ENCODE measurements at regions not wholly inside any gene's neighbourhood (a gene's known extent, or its start where the extent isn't known, plus 50 kb on each side); places are given as distances from the start of the nearest gene placed in this dataset.
"Not testable (repeated sequence)": the region's sequence is repeated elsewhere in the genome, so short reads cannot be mapped to it uniquely, and the experiment has no call there.

- not testable (repeated sequence) for H3K9me3 ChIP-seq (ENCODE audit: control insufficient read depth in 5 of 5, low read length in 5 of 5); H3K4me1 ChIP-seq (ENCODE audit: control insufficient read depth in 5 of 5, insufficient read depth in 5 of 5, low read length in 5 of 5); H3K4me3 ChIP-seq (ENCODE audit: low read depth in 1 of 5, low read length in 5 of 5); H3K27me3 ChIP-seq (ENCODE audit: control insufficient read depth in 5 of 5, insufficient read depth in 4 of 5, low read length in 5 of 5); H3K36me3 ChIP-seq (ENCODE audit: control insufficient read depth in 5 of 5, insufficient read depth in 5 of 5, low read length in 5 of 5); H3K27ac ChIP-seq (ENCODE audit: low read depth, low read length); H3K9ac ChIP-seq (ENCODE audit: low read length in 5 of 5)
Measured at GRCh38 chr2:62630206-62630605, 75.3 kb upstream of the EHBP1 start.

- H3K4me1 ChIP-seq (ENCODE audit: control insufficient read depth in 5 of 5, insufficient read depth in 5 of 5, low read length in 5 of 5); H3K27ac ChIP-seq (ENCODE audit: low read depth, low read length); H3K36me3 ChIP-seq (ENCODE audit: control insufficient read depth in 5 of 5, insufficient read depth in 5 of 5, low read length in 5 of 5); H3K4me3 ChIP-seq (ENCODE audit: low read depth in 1 of 5, low read length in 5 of 5); H3K27me3 ChIP-seq (ENCODE audit: control insufficient read depth in 5 of 5, insufficient read depth in 4 of 5, low read length in 5 of 5); H3K9me3 ChIP-seq (ENCODE audit: control insufficient read depth in 5 of 5, low read length in 5 of 5); H3K9ac ChIP-seq (ENCODE audit: low read length in 5 of 5): not testable (repeated sequence)
Measured at GRCh38 chr2:62629310-62629709, 76.2 kb upstream of the EHBP1 start.

DNA sequence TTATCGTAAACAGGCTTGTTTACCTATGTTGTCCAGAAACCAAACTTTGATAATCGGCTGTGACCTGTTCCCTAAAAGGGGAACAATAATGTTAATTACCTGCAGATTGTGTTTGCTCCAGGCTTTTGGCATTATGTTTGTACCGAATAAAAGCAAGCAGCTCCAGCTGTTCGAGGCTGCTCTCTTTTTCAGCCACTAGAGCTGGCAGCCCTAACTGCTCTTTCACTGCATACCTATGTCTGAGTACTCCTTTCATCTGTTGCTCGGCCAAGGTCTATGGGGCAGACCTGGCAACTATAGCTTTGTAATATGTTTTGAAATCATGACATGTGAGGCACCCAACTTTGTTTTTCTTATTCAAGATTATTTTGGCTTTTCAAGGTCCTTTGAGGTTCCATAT, 77.8 kb upstream of the EHBP1 start:
- Histone ChIP-seq H3K27me3 (ENCODE audit: control insufficient read depth in 5 of 5, insufficient read depth in 4 of 5, low read length in 5 of 5) (no peaks in the 10 kb centered on the region), H3K9ac (ENCODE audit: low read length in 5 of 5) (no peak overlapping the region), H3K4me1 (ENCODE audit: control insufficient read depth in 5 of 5, insufficient read depth in 5 of 5, low read length in 5 of 5) (no peaks in the 10 kb centered on the region), H3K27ac (ENCODE audit: low read depth, low read length) (no peak overlapping the region), H3K4me3 (ENCODE audit: low read depth in 1 of 5, low read length in 5 of 5) (no peak overlapping the region), H3K9me3 (ENCODE audit: control insufficient read depth in 5 of 5, low read length in 5 of 5) (no peaks in the 10 kb centered on the region), H3K36me3 (ENCODE audit: control insufficient read depth in 5 of 5, insufficient read depth in 5 of 5, low read length in 5 of 5) (no peaks in the 10 kb centered on the region)

GRCh38 chr2:62624855-62625254, 80.7 kb upstream of the EHBP1 start:
- no peaks in the 10 kb centered on the region for H3K4me1 ChIP-seq (ENCODE audit: control insufficient read depth in 5 of 5, insufficient read depth in 5 of 5, low read length in 5 of 5)
- H3K4me3 ChIP-seq (ENCODE audit: low read depth in 1 of 5, low read length in 5 of 5), result no peak overlapping the region
- no peak overlapping the region for H3K27ac ChIP-seq (ENCODE audit: low read depth, low read length)
- H3K36me3 ChIP-seq (ENCODE audit: control insufficient read depth in 5 of 5, insufficient read depth in 5 of 5, low read length in 5 of 5), result no peaks in the 10 kb centered on the region
- no peak overlapping the region for H3K9ac ChIP-seq (ENCODE audit: low read length in 5 of 5)
- H3K27me3 ChIP-seq (ENCODE audit: control insufficient read depth in 5 of 5, insufficient read depth in 4 of 5, low read length in 5 of 5), result no peaks in the 10 kb centered on the region
- H3K9me3 ChIP-seq (ENCODE audit: control insufficient read depth in 5 of 5, low read length in 5 of 5), result peaks cover 0 to 3% (median 0%) of the 10 kb centered on the region in 5 donors

GRCh38 chr2:62616486-62616885, 89.0 kb upstream of the EHBP1 start:
- H3K9ac ChIP-seq (ENCODE audit: low read length in 5 of 5); H3K27me3 ChIP-seq (ENCODE audit: control insufficient read depth in 5 of 5, insufficient read depth in 4 of 5, low read length in 5 of 5); H3K4me3 ChIP-seq (ENCODE audit: low read depth in 1 of 5, low read length in 5 of 5); H3K36me3 ChIP-seq (ENCODE audit: control insufficient read depth in 5 of 5, insufficient read depth in 5 of 5, low read length in 5 of 5); H3K27ac ChIP-seq (ENCODE audit: low read depth, low read length); H3K9me3 ChIP-seq (ENCODE audit: control insufficient read depth in 5 of 5, low read length in 5 of 5); H3K4me1 ChIP-seq (ENCODE audit: control insufficient read depth in 5 of 5, insufficient read depth in 5 of 5, low read length in 5 of 5): not testable (repeated sequence)

- Histone ChIP-seq H3K9ac (ENCODE audit: low read length in 5 of 5) (no peak overlapping the region), H3K4me1 (ENCODE audit: control insufficient read depth in 5 of 5, insufficient read depth in 5 of 5, low read length in 5 of 5) (peaks cover 0 to 6% (median 0%) of the 10 kb centered on the region in 5 donors), H3K4me3 (ENCODE audit: low read depth in 1 of 5, low read length in 5 of 5) (no peak overlapping the region), H3K27me3 (ENCODE audit: control insufficient read depth in 5 of 5, insufficient read depth in 4 of 5, low read length in 5 of 5) (no peaks in the 10 kb centered on the region), H3K27ac (ENCODE audit: low read depth, low read length) (no peak overlapping the region), H3K9me3 (ENCODE audit: control insufficient read depth in 5 of 5, low read length in 5 of 5) (no peaks in the 10 kb centered on the region), H3K36me3 (ENCODE audit: control insufficient read depth in 5 of 5, insufficient read depth in 5 of 5, low read length in 5 of 5) (no peaks in the 10 kb centered on the region)
Measured at GRCh38 chr2:62611854-62612253, 93.7 kb upstream of the EHBP1 start.

GRCh38 chr2:62605471-62605870, 99.5 kb upstream of the TMEM17 start:
- H3K4me1 ChIP-seq (ENCODE audit: control insufficient read depth in 5 of 5, insufficient read depth in 5 of 5, low read length in 5 of 5); H3K27ac ChIP-seq (ENCODE audit: low read depth, low read length); H3K9ac ChIP-seq (ENCODE audit: low read length in 5 of 5); H3K9me3 ChIP-seq (ENCODE audit: control insufficient read depth in 5 of 5, low read length in 5 of 5); H3K36me3 ChIP-seq (ENCODE audit: control insufficient read depth in 5 of 5, insufficient read depth in 5 of 5, low read length in 5 of 5); H3K27me3 ChIP-seq (ENCODE audit: control insufficient read depth in 5 of 5, insufficient read depth in 4 of 5, low read length in 5 of 5); H3K4me3 ChIP-seq (ENCODE audit: low read depth in 1 of 5, low read length in 5 of 5): not testable (repeated sequence)

DNA sequence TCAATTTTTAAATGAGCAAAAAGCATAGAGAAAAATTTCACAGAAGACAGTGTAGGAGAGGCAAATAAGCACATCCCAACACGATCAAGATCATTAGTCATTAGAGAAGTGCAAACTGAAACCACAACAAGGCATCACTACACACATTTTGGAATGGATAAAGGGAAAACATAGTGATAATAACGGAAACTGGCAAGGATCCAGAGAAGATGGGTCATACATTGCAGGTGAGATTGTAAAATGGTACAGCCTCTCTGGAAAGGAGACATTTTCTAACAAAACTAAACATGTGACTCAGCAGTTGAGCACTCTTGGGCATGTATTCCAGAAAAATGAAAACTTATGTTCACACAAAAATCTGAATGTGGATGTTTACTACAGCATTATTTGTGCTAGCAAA, 98.3 kb upstream of the TMEM17 start:
- no peaks in the 10 kb centered on the region for H3K4me1 ChIP-seq (ENCODE audit: control insufficient read depth in 5 of 5, insufficient read depth in 5 of 5, low read length in 5 of 5)
- H3K9ac ChIP-seq (ENCODE audit: low read length in 5 of 5), result no peak overlapping the region
- H3K9me3 ChIP-seq (ENCODE audit: control insufficient read depth in 5 of 5, low read length in 5 of 5), result peaks cover 0 to 4% (median 0%) of the 10 kb centered on the region in 5 donors
- no peaks in the 10 kb centered on the region for H3K27me3 ChIP-seq (ENCODE audit: control insufficient read depth in 5 of 5, insufficient read depth in 4 of 5, low read length in 5 of 5)
- H3K36me3 ChIP-seq (ENCODE audit: control insufficient read depth in 5 of 5, insufficient read depth in 5 of 5, low read length in 5 of 5), result no peaks in the 10 kb centered on the region
- H3K4me3 ChIP-seq (ENCODE audit: low read depth in 1 of 5, low read length in 5 of 5), result no peak overlapping the region
- H3K27ac ChIP-seq (ENCODE audit: low read depth, low read length), result no peak overlapping the region

DNA sequence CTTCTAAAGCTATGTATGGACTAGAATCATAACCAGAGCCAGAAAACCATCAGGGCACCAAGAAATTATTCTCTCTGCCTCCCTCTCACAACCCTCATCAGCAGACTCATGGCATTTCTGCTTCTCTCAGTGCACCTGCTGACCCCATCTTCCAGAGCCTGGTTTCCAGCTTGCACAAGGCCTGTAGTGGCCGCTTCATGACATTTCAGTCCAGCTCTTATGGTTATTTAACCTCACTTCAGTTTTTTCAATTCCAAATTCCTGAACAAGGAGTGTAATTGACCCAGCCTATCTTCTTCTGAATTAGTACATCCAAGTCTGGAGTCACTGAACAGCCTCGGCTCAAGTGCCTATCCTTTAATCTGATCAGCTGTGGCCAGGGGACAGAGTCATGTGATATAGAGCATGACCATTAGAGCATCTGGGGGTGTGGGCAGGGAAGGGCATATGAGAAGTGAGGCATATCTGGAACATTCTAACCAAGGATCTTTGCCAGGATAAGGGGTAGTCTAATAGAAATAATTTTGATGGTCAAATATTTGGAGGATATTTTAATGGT, 97.2 kb upstream of the TMEM17 start:
- Histone ChIP-seq H3K27me3 (ENCODE audit: control insufficient read depth in 5 of 5, insufficient read depth in 4 of 5, low read length in 5 of 5) (no peaks in the 10 kb centered on the region), H3K9me3 (ENCODE audit: control insufficient read depth in 5 of 5, low read length in 5 of 5) (peaks cover 0 to 4% (median 0%) of the 10 kb centered on the region in 5 donors), H3K27ac (ENCODE audit: low read depth, low read length) (no peak overlapping the region), H3K36me3 (ENCODE audit: control insufficient read depth in 5 of 5, insufficient read depth in 5 of 5, low read length in 5 of 5) (no peaks in the 10 kb centered on the region), H3K4me1 (ENCODE audit: control insufficient read depth in 5 of 5, insufficient read depth in 5 of 5, low read length in 5 of 5) (no peaks in the 10 kb centered on the region), H3K4me3 (ENCODE audit: low read depth in 1 of 5, low read length in 5 of 5) (no peak overlapping the region), H3K9ac (ENCODE audit: low read length in 5 of 5) (no peak overlapping the region)

- not testable (repeated sequence) for H3K36me3 ChIP-seq (ENCODE audit: control insufficient read depth in 5 of 5, insufficient read depth in 5 of 5, low read length in 5 of 5); H3K27ac ChIP-seq (ENCODE audit: low read depth, low read length); H3K4me3 ChIP-seq (ENCODE audit: low read depth in 1 of 5, low read length in 5 of 5); H3K9me3 ChIP-seq (ENCODE audit: control insufficient read depth in 5 of 5, low read length in 5 of 5); H3K9ac ChIP-seq (ENCODE audit: low read length in 5 of 5); H3K27me3 ChIP-seq (ENCODE audit: control insufficient read depth in 5 of 5, insufficient read depth in 4 of 5, low read length in 5 of 5)
- H3K4me1 ChIP-seq (ENCODE audit: control insufficient read depth in 5 of 5, insufficient read depth in 5 of 5, low read length in 5 of 5), result peaks cover 0 to 12% (median 3%) of the 10 kb centered on the region in 5 donors
Measured at GRCh38 chr2:62599674-62600410, 93.8 kb upstream of the TMEM17 start.

Measured in subcutaneous abdominal adipose tissue (tissue), 5 donors.